SH-SY5Y (cell line): ENCODE measurements at regions not wholly inside any gene's neighbourhood (a gene's known extent, or its start where the extent isn't known, plus 50 kb on each side); places are given as distances from the start of the nearest gene placed in this dataset.

Experiments
- GATA2 ChIP-seq: IDR thresholded peaks from 2 replicates; pipeline ENCODE4 v1.6.1; 2011; ENCODE audit warnings: mild to moderate bottlenecking, low read depth, low read length
- GATA3 ChIP-seq: IDR thresholded peaks from 2 replicates; pipeline ENCODE4 v1.6.1; 2011; ENCODE audit warnings: low read depth, mild to moderate bottlenecking, low read length, moderate library complexity

DNA sequence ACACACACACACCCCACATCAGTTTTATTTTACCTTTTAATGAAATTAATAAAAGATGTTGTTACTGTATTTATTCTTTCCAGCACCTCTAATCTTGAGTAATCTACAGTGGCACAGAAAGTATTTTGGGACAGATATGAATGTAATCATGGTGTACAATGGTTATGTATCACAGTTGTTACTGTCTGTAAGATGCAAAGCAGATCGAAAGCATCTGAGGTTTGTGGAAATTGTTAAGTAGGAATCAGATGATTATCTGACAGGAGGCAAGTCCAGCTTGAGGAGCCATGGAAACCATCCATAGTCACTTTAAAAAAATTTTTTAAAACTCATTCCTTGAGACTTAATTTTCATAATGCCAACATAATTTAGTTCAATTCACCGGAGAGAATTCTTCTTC lies 636.3 kb upstream of the MARCKS start:
- TF ChIP-seq GATA3 (no peak), GATA2 (no peak)

DNA sequence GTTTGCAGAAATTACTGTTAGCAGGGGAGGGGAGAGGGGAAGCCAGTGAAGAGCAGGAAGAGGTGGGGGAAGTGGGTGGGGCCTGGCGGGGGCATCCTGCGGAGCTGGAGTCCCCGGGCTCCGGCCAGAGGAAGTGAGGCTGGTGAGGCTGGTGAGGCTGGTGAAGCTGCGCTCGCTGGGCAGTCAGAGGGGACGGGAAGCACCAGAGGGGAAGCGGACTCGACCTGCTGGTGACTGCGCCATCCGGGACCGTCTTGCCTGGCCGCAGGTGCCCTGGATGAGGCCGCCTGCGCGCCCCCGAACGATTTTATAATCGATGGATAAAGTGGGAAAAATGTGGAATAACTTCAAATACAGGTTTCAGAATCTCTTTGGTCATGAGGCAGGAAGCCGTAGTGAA lies 635.3 kb upstream of the MARCKS start:
- TF ChIP-seq GATA3, result no peak
- no peak for TF ChIP-seq GATA2

DNA sequence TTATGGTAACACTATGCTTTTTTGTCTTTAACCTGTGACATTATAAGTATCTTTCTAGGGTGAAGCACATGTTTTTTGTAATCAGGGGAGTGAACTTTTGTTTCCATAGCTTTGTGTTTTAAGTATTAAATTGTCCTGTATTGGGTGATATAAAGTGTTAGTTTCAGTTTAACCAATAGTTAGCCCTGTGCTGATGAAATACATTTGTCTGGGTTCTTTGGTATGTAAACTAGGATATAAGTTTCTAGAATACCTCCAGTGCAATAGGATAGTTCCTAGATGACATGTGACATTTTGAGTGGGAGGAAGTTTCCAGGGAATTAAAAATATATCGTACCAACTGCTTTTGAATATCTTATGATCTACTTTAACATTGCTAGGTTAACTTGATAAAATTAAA lies 611.0 kb upstream of the MARCKS start:
- no peak for TF ChIP-seq GATA2
- TF ChIP-seq GATA3, result no peak

DNA sequence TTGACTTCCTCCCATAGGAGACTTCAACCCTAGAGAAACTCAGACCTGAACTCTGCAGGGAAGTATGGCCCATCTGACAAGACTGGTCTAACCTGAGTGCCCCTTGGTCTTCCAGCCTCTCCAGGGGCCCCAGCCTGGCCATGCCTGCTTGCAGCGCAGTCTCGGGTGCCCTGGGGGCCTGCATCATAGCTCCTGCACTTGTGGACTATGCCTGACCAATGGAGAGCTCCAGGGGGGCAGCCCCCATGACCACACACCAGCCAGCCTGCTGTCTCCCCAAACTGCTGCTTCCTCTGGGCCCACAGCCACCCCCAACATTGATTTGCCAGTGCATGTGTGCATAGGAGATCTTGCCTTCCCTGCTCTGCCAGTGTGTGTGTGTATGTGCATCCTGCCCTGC lies 608.6 kb upstream of the MARCKS start:
- TF ChIP-seq GATA2 (no peak), GATA3 (no peak)

DNA sequence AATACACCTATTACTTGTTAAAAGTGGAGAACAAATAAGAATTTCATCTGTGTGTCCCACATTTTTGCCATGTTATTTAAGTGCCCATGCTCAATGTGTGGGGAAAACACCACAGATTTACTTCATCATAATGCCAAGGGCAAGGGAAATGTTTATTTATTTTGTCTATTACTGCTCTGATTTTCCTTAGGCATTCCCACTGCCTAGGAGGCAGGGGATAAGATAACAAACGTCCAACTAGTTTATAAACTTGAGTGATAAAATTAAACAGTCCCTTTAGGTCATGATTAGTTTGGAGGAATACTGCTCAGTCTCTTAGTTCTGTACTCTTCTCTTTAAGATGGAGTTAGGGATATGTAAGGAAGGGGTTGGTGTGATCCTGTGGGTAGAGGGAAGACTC lies 598.4 kb upstream of the MARCKS start:
- no peak for TF ChIP-seq GATA3
- TF ChIP-seq GATA2, result no peak

DNA sequence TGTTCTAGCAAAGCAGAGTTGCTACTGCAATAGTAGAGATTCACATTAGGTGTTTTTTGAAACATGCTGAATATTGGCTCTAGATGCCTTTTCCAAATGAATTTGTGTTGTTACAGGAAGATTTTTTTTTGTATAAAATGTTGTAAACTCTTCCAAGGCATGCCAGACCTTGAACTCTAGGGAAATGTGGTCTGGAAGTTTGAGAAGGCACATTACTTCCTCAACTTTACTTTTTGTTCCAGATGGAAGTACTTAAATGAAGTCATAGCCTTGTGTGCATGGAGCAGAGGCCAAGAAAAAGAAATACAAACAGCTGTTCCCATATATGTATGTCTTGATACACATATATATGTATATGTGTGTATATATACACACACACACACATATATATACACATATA lies 585.7 kb upstream of the MARCKS start:
- TF ChIP-seq GATA3 (no peak), GATA2 (no peak)

DNA sequence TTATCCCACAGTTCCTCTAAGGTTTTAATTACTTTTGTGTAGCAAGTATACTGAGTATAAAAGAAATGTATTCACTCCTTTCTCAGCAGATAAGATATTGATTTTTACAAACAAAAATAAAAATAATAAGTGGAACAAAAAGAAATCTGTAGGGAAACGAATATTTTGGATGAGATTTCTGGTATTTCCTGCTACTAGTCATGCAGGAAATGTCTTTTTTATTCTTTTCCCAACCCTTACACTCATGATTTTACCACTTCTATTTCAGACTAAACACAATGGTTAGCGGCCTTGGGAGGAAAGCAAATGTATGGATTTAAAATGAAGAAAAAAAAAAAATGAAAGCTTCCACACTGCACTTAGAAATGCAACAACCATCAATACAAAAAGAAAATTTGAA lies 580.5 kb upstream of the MARCKS start:
- TF ChIP-seq GATA2 (no peak), GATA3 (no peak)

DNA sequence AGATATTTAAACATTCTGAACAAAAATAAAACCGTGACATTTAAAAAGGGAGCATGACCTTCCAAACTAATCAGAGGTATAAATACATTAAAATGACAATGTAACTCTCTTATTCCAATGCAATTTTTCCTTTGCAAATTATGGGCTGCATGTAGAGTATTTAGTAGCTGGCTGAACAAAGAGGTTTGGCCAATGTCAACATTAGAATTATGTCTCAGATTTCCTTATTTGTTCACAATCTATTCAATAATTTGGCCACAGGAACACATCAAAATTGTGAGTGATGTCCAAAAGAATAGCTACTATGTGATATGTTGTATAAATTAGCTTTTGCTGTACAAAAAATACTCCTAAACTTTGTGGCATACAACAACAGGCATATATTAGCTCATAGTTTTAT lies 580.0 kb upstream of the MARCKS start:
- TF ChIP-seq GATA2, result no peak
- no peak for TF ChIP-seq GATA3

DNA sequence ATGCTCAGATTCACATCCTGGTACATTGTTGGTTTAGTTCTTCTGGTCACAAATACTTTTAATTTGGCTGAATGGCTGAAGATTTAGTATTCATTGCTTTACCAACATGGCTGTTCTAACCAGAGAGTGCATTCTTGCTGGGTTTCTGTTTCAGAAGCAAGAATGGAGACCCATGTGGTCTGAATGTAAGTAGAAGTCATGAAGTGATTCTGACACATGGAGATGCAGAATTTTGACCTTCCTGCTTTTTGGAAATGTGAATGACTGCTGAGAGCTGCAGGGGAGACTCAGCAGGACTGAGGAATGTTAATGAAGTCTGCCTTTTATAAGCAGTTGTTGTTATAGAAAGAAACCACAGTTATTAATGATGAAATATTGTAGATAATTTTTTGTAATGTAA lies 576.1 kb upstream of the MARCKS start:
- TF ChIP-seq GATA3 (no peak), GATA2 (no peak)

DNA sequence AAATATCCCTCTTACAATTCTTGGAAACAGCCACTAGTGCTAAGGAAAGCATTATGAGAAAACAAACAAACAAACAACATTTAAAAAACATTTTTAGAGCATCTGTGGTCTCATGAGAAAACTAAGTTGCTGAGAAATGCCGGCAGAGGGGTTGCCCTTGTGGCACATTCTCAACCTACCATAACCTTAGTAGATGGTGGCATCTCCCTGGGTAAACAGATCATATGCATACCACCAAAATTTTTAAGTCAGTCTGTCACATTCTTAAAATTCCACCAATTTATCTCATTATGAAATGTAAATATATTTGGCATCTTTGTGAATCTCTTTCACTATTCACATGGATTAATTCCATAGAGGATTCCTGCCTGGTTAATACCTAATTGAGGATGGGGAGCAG lies 575.7 kb upstream of the MARCKS start:
- TF ChIP-seq GATA3 (no peak), GATA2 (no peak)

DNA sequence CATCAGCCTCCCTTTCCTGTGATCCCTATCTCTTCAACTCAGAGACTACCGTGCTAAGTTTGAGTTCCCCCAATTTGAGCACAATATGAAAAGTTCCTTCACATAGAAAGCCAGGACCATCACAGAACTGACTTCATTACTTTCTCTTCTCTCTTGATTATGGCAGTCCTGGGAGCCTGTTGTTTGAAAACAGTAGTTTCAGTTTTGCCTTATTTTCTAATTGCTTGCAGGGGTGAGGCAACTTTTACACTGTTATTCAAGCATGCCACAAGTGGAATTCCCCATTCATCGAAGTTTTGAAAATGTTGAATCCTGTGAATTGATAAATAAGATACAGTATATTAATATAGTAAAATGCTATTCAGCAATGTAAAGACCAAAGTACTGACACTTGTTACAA lies 569.7 kb upstream of the MARCKS start:
- TF ChIP-seq GATA3 (no peak), GATA2 (no peak)

DNA sequence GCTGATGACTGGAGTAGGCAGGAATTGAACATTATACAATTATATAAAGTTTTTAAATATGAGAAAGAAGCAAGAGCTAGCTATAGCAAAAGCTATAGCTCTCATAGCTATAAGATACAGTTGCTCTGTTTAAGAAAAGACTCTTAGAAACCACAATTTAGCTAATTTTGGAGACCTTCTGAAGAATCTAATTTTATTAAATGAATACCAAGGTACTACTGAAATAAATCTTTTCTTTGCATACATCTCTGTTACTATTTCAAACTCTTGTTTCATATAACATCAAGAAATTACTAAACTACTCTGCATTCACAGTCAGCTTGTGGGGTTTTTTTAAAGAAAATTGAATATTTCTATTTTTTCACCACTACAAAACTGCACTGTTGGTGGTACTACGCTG lies 568.7 kb upstream of the MARCKS start:
- TF ChIP-seq GATA2, result no peak

DNA sequence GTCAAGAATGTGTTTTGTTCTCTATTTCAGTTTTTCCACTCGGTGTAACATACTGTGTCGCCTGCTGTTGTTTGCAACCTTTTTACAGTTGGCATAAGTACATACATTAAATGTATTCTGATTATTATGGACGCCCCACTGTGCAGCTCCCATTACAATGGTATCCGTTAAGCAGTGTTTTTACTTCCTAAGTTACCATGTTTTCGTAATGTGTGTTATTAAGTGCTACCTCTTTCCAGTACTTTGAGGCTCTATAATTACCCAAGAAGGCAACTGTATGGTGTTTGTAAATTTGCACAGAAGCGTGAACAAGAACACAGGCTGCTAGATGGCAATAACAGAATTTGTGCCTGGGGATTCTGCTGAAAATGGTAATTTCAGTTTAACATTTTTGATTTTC lies 568.0 kb upstream of the MARCKS start:
- TF ChIP-seq GATA3 (no peak), GATA2 (no peak)

DNA sequence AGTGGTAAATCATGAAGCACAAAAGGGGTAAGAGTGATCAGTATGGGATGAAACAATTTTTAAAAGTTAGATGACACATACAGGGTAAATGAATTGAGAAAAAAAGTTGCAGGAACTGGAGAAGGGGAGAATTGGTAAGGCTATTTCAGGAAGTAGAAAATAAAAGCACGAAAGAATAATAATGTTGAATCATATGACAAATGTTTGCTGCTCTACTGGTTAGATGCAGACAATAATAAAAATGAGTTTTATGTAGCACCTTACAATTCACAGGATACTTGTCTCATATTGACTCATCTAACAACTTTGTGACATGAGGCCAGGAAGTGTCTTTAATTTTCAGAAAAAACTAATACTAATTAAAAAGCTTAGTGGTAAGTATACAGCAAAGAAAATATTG lies 566.5 kb upstream of the MARCKS start:
- TF ChIP-seq GATA2 (no peak), GATA3 (no peak)

DNA sequence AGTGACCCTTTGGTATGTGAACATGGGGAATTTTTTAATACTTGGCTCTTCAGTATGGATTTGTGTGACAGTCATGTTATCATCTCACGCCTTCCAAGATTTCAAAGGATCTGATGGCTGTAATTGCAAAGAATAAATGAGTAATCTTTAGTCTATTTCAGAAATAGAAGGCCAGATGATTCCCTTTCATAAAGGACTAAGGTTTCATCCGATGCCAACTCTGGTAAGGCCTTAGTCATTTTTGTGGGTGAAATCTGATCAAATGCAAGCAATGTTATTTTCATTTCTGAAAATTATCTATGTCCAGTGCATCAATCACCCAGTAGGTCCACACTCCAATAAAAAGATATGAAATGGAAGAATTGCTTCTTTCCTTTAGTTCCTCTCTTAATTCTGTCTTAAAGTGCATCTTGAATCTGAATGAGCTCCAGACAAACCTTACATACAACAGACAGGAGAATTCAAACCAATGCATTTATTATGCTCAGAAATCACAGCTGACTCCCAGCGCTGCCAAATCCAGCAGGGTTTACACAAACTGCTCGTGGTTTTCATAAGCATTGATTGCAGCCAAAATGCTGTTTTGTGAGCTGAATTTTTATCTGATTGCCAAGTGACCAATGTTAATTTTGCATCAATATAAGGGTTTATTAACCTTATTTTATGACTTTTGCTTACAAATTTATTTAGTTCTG lies 565.2 kb upstream of the MARCKS start:
- TF ChIP-seq GATA2 (no peak), GATA3 (no peak)
